Lung (tissue), 11 donors: ENCODE measurements at regions not wholly inside any gene's neighbourhood (a gene's known extent, or its start where the extent isn't known, plus 50 kb on each side); places are given as distances from the start of the nearest gene placed in this dataset.
"Not testable (repeated sequence)": the region's sequence is repeated elsewhere in the genome, so short reads cannot be mapped to it uniquely, and the experiment has no call there.

Experiments used
- ATAC-seq: fragments of 200-7000 bp; cut with Tn5 transposase; one replicate; pipeline ENCODE4 v1.9.1; 2020; ENCODE audit warnings: moderate number of reproducible peaks; ENCODE audit not compliant: insufficient read depth, low FRiP score
- DNase-seq, 3 donors: peaks; one replicate each; pipeline ENCODE4 v3.0.0-alpha.2; 2013 to 2017
- H3K27ac ChIP-seq, 2 donors: one replicate each; pipeline ENCODE4 v1.5.1; 2013; ENCODE audit warnings: mild to moderate bottlenecking in 2 of 2, moderate library complexity in 2 of 2, control low read depth in 1 of 2, inconsistent platforms in 1 of 2, low read depth in 1 of 2, low read length in 1 of 2
- H3K27me3 ChIP-seq, 3 donors: one replicate each; pipeline ENCODE4 v1.5.1; 2013; ENCODE audit warnings: low read length in 2 of 3; ENCODE audit not compliant: control insufficient read depth in 3 of 3, insufficient read depth in 3 of 3
- H3K36me3 ChIP-seq, 4 donors: one replicate each; pipeline ENCODE4 v1.5.1; 2013; ENCODE audit warnings: low read length in 4 of 4, mild to moderate bottlenecking in 1 of 4, moderate library complexity in 1 of 4; ENCODE audit not compliant: control insufficient read depth in 4 of 4, insufficient read depth in 4 of 4
- H3K4me1 ChIP-seq, 5 donors: one replicate each; pipeline ENCODE4 v1.5.1; 2013; ENCODE audit warnings: low read length in 5 of 5, mild to moderate bottlenecking in 2 of 5, moderate library complexity in 1 of 5; ENCODE audit not compliant: control insufficient read depth in 5 of 5, insufficient read depth in 5 of 5
- H3K4me3 ChIP-seq: one replicate; pipeline ENCODE4 v1.5.1; 2013; ENCODE audit warnings: mild to moderate bottlenecking, control low read depth, moderate library complexity
- H3K9ac ChIP-seq, 2 donors: one replicate each; pipeline ENCODE4 v1.5.1; 2013; ENCODE audit warnings: low read length in 2 of 2, control low read depth in 1 of 2; ENCODE audit not compliant: insufficient read depth in 1 of 2
- H3K9me3 ChIP-seq, 4 donors: one replicate each; pipeline ENCODE4 v1.5.1; 2013; ENCODE audit warnings: low read length in 3 of 4, mild to moderate bottlenecking in 1 of 4, moderate library complexity in 1 of 4; ENCODE audit not compliant: control insufficient read depth in 4 of 4, insufficient read depth in 3 of 4
- WGBS, 2 donors: extraction: QIAGEN DNeasy Blood & Tissue Kit; methylation state at CpG; one replicate each; pipeline ENCODE4 v1.1.7; 2013; 5-methylcytosine and 5-hydroxymethylcytosine counted together
- TF ChIP-seq, protein P1 (sequence below): IDR thresholded peaks from 2 replicates; pipeline ENCODE4 v1.5.1; 2012; ENCODE audit warnings: mild to moderate bottlenecking; ENCODE audit errors: control extremely low read depth, extremely low read depth
- donor health status: control.
- donor health status: control.
- donor health status: Bipolar disorder and iron deficiency.
- donor health status: healthy.
- donor health status: DM: yes; HTN: yes; CAD: no.

DNA sequence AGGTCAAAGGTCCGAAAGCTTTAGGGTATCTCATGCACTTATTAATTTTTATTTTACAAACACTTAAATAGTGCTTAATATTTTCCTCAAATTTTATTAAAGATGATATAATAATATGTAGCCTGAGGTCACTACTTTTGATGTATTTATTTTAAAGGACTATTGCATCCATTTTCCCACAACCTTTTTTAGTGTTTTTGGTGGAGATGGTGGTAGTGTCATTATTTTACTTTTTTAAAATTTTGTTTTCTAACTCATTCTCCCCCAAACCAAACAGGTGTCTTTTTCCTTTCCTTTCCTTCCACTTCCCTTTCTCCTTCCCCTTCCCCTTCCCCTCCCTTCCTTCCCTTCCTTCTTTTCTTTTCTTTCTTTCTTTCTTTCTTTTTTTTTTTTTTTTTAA lies 328.6 kb downstream of the CYLC2 start:
- TF ChIP-seq, protein P1, sequence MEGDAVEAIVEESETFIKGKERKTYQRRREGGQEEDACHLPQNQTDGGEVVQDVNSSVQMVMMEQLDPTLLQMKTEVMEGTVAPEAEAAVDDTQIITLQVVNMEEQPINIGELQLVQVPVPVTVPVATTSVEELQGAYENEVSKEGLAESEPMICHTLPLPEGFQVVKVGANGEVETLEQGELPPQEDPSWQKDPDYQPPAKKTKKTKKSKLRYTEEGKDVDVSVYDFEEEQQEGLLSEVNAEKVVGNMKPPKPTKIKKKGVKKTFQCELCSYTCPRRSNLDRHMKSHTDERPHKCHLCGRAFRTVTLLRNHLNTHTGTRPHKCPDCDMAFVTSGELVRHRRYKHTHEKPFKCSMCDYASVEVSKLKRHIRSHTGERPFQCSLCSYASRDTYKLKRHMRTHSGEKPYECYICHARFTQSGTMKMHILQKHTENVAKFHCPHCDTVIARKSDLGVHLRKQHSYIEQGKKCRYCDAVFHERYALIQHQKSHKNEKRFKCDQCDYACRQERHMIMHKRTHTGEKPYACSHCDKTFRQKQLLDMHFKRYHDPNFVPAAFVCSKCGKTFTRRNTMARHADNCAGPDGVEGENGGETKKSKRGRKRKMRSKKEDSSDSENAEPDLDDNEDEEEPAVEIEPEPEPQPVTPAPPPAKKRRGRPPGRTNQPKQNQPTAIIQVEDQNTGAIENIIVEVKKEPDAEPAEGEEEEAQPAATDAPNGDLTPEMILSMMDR: no peak
- no peaks in the 10 kb centered on the region for H3K4me1 ChIP-seq
- no peaks in the 10 kb centered on the region for H3K36me3 ChIP-seq
- no peaks in the 10 kb centered on the region for H3K9me3 ChIP-seq
- ATAC-seq (no peak), DNase-seq (no peak)
- no peak overlapping the region for H3K9ac ChIP-seq
- no peaks in the 10 kb centered on the region for H3K27me3 ChIP-seq
- WGBS, 2 donors: 55 to 89% methylated on average over 1 of the region's 1 CpG
- no peak overlapping the region for H3K4me3 ChIP-seq
- H3K27ac ChIP-seq: no peak overlapping the region

DNA sequence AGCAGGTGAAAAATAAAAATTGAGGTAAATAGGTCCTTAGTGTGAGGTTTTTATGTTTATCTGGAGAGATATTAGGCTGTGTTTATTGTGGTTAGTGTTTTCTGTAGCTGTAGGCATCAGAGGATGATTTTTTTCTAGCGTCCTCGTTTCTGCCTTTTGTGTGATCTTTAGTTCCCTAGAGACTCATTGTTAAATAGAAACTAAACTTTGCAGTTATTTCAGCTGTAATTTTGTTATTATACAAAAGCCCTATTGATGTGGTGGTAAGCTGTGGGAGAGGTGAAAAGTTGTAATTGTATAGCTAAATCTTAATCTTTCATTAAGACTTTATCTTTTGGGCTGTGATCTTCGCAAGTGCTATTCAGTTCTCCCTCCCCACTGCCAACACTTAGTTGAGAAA lies 340.3 kb downstream of the CYLC2 start:
- no peak overlapping the region for H3K9ac ChIP-seq
- DNase-seq: no peak
- ATAC-seq: no peak

DNA sequence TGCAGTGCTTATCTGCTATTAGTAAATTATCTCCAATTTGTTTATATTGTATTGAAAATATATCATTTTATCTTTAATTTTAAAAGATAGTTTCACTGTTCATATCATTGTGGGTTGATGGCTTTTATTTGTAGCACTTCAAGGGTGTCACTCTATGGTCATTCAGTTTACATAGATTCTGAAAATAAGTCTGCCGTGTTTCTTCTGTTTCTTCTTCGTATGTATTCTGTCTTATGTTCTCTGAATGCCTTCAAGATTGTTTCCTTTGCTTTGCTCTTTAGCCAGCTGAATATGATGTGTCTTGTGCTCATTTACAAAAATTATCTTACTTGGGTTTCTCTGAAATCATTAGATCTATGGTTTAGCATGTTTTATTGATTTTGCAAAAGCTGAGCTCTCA lies 359.9 kb downstream of the CYLC2 start:
- ATAC-seq (no peak), DNase-seq (no peak)
- TF ChIP-seq, protein P1: no peak
- H3K27ac ChIP-seq: no peak overlapping the region
- no peak overlapping the region for H3K9ac ChIP-seq
- no peaks in the 10 kb centered on the region for H3K36me3 ChIP-seq
- no peaks in the 10 kb centered on the region for H3K27me3 ChIP-seq
- 86 to 98% methylated on average over 2 of the region's 2 CpGs for WGBS, 2 donors
- no peak overlapping the region for H3K4me3 ChIP-seq
- no peaks in the 10 kb centered on the region for H3K4me1 ChIP-seq
- peaks cover 0 to 8% (median 0%) of the 10 kb centered on the region in 4 donors for H3K9me3 ChIP-seq

More for the DNA sequence above, 340.3 kb downstream of the CYLC2 start:
- H3K27ac ChIP-seq: no peak overlapping the region
- no peak overlapping the region for H3K4me3 ChIP-seq
- H3K27me3 ChIP-seq: no peaks in the 10 kb centered on the region
- no peaks in the 10 kb centered on the region for H3K9me3 ChIP-seq
- H3K36me3 ChIP-seq: no peaks in the 10 kb centered on the region
- TF ChIP-seq, protein P1: no peak
- no peaks in the 10 kb centered on the region for H3K4me1 ChIP-seq
- 76 to 80% methylated on average over 3 of the region's 3 CpGs for WGBS, 2 donors

DNA sequence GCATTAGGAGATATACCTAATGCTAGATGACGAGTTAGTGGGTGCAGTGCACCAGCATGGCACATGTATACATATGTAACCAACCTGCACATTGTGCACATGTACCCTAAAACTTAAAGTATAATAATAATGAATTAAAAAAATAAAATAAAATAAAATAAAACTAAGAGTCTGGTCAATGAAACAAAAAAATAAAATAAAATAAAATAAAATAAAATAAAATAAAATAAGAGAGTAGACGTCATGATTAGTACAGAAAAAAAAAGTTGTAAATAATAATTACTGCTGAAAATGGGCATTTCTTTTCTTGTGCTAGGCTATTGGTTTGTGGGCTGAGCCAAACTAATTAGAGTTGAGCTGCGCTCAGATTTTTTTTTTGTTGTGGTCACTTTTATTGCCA lies 362.8 kb downstream of the CYLC2 start:
- not testable (repeated sequence) for H3K4me3 ChIP-seq, H3K27me3 ChIP-seq, H3K9me3 ChIP-seq, H3K27ac ChIP-seq, H3K4me1 ChIP-seq, H3K36me3 ChIP-seq, H3K9ac ChIP-seq, DNase-seq, ATAC-seq
- 74 to 89% methylated on average over 2 to 3 of the region's 3 CpGs for WGBS, 2 donors
